ENCODE measurements at regions not wholly inside any gene's neighbourhood (a gene's known extent, or its start where the extent isn't known, plus 50 kb on each side); places are given as distances from the start of the nearest gene placed in this dataset.

GRCh38 chr5:138662599-138662998, 87.4 kb upstream of the HSPA9 start:
- no peak for TF ChIP-seq CTCF (conservative IDR thresholded peaks at IDR 0.05)
- no peak for TF ChIP-seq EZH2 (IDR thresholded peaks at IDR 0.05; ENCODE audit: low read depth)

Measured in PC-9 (cell line).